HepG2 (cell line): ENCODE measurements at regions not wholly inside any gene's neighbourhood (a gene's known extent, or its start where the extent isn't known, plus 50 kb on each side); places are given as distances from the start of the nearest gene placed in this dataset.

Experiments used
- ATAC-seq: fragments of 200-7000 bp; cut with Tn5 transposase; 3 replicates; pipeline ENCODE4 v1.9.1; 2020; ENCODE audit warnings: mild to moderate bottlenecking, moderate library complexity
- BruUV-seq: library from RNA; stranded (reverse); fragments of 400-500 nt; replicated peaks from 2 replicates; lab custom pipeline; 2021; lab: Mats Ljungman, UMichigan
- CTCF ChIA-PET: fragments of 300-600 bp; formaldehyde crosslinking; extraction: SDS; loops from one replicate; lab custom pipeline; 2021; ENCODE audit warnings: low total read pairs, inconsistent platforms, low intra/inter-chr PET ratio; lab: Yijun Ruan, JAX
- POLR2A ChIA-PET: fragments of 350-600 bp; sonication (Branson Sonifier 250); formaldehyde crosslinking; loops from one replicate; lab custom pipeline; 2020; ENCODE audit warnings: antibody characterized with exemption, inconsistent platforms; lab: Yijun Ruan, JAX
- DNase-seq: peaks from one replicate; pipeline ENCODE4 v3.0.0-alpha.2; 2015; ENCODE audit warnings: low spot score
- FAIRE-seq: peaks from 3 replicates; lab custom pipeline; 2011; peaks lifted over from hg19 to GRCh38; lab: Jason Lieb, UNC
- H2AFZ ChIP-seq: one replicate; pipeline ENCODE4 v1.6.1; 2011; ENCODE audit warnings: low read length, inconsistent platforms
- H3K27ac ChIP-seq: fragments of 300-600 bp; 3 replicates; pipeline ENCODE4 v1.8.0; 2011; ENCODE audit warnings: mixed run types, mild to moderate bottlenecking, mixed read lengths, low read length, inconsistent platforms; ENCODE audit not compliant: insufficient read depth; ENCODE audit errors: extremely low read length
- H3K27me3 ChIP-seq, 2 experiments: fragments of 200-600 bp in 1 of 2; 2 replicates in 1 of 2; 3 replicates in 1 of 2; pipeline versions ENCODE4 v1.6.0 to v1.8.0; 2011; ENCODE audit warnings: low read length in 2 of 2, mild to moderate bottlenecking in 2 of 2, moderate library complexity in 2 of 2, inconsistent platforms in 1 of 2; ENCODE audit not compliant: insufficient read depth in 2 of 2, control insufficient read depth in 1 of 2
- H3K36me3 ChIP-seq, 2 experiments: fragments of 200-600 bp in 1 of 2; replicated peaks in 1 of 2; 2 replicates in 1 of 2; 3 replicates in 1 of 2; pipeline versions ENCODE4 v1.5.1 to v1.8.0; 2011; ENCODE audit warnings: low read length in 2 of 2, inconsistent platforms in 1 of 2; ENCODE audit not compliant: insufficient read depth in 2 of 2, control insufficient read depth in 1 of 2
- H3K4me1 ChIP-seq: 2 replicates; pipeline ENCODE4 v1.5.1; 2012; ENCODE audit warnings: low read length, inconsistent platforms; ENCODE audit not compliant: insufficient read depth
- H3K4me2 ChIP-seq: 2 replicates; pipeline ENCODE4 v1.6.0; 2011; ENCODE audit warnings: low read depth, low read length, inconsistent platforms
- H3K4me3 ChIP-seq, 3 experiments: fragments of 200-600 bp in 1 of 3; sonication (generic), shearing (Covaris generic) in 1 of 3; replicated peaks in 1 of 3; 2 replicates each; pipeline ENCODE4 v1.5.1; 2011 to 2016; ENCODE audit warnings: low read length in 3 of 3, inconsistent platforms in 2 of 3, low read depth in 2 of 3, mild to moderate bottlenecking in 2 of 3, control low read depth in 1 of 3, mixed read lengths in 1 of 3; ENCODE audit not compliant: insufficient read depth in 1 of 3
- H3K79me2 ChIP-seq: one replicate; pipeline ENCODE4 v1.6.1; 2011; ENCODE audit warnings: low read length, inconsistent platforms; ENCODE audit not compliant: insufficient read depth
- H3K9ac ChIP-seq: 2 replicates; pipeline ENCODE4 v1.6.0; 2011; ENCODE audit warnings: mild to moderate bottlenecking, low read depth, low read length, inconsistent platforms; ENCODE audit not compliant: insufficient read depth
- H3K9me3 ChIP-seq: 2 replicates; pipeline ENCODE4 v1.5.1; 2012; ENCODE audit warnings: mild to moderate bottlenecking, low read length
- H4K20me1 ChIP-seq: 2 replicates; pipeline ENCODE4 v1.6.0; 2011; ENCODE audit warnings: inconsistent platforms, mild to moderate bottlenecking, low read length, moderate library complexity; ENCODE audit not compliant: insufficient read depth
- ARNTL ChIP-seq: sonication (generic); formaldehyde crosslinking; IDR thresholded peaks from 2 replicates; pipeline ENCODE4 v1.4.0; 2020; ENCODE audit warnings: mild to moderate bottlenecking, missing genetic modification reagents
- GATAD2A ChIP-seq: IDR thresholded peaks from 2 replicates; pipeline ENCODE4 v1.6.1; 2016
- PCBP2 ChIP-seq: fragments of 200-400 bp; formaldehyde crosslinking; optimal IDR thresholded peaks from 2 replicates; pipeline ENCODE3; 2018; ENCODE audit warnings: low read length, low read depth; ENCODE audit not compliant: poor library complexity, severe bottlenecking
- RXRA ChIP-seq: sonication (generic); formaldehyde crosslinking; IDR thresholded peaks from 2 replicates; pipeline ENCODE4 v1.5.1; 2020; ENCODE audit warnings: missing genetic modification reagents
- ZBTB43 ChIP-seq: sonication (generic); formaldehyde crosslinking; conservative IDR thresholded peaks from 2 replicates; pipeline ENCODE4 v1.4.0; 2020; ENCODE audit warnings: missing genetic modification reagents
- ZNF800 ChIP-seq: sonication (generic); formaldehyde crosslinking; IDR thresholded peaks from 2 replicates; pipeline ENCODE4 v1.4.0; 2020; ENCODE audit warnings: missing genetic modification reagents
- ZNF878 ChIP-seq: sonication (generic); formaldehyde crosslinking; IDR thresholded peaks from 2 replicates; pipeline ENCODE4 v1.8.1; 2023; ENCODE audit warnings: mild to moderate bottlenecking, missing genetic modification reagents, moderate library complexity
- WGBS: methylation state at CpG from one replicate; pipeline ENCODE4 v1.1.6; 2017; ENCODE audit warnings: low lambda C conversion rate; 5-methylcytosine and 5-hydroxymethylcytosine counted together
- in situ Hi-C: cut with HindIII; loops from 2 replicates; pipeline ENCODE4 v1.10.0; 2017; ENCODE audit warnings: low pct_unique_long_range_greater_than_20kb; ENCODE audit not compliant: extremely low pct_ligation_motif_present
- intact Hi-C: fragments of 100-400 bp; cut with micrococcal nuclease; formaldehyde crosslinking; loops from one replicate; pipeline ENCODE4 v1.10.0; 2022; ENCODE audit not compliant: unreplicated experiment
- TF ChIP-seq, protein P1 (sequence below): IDR thresholded peaks from 2 replicates; pipeline ENCODE4 v1.6.1; 2012; ENCODE audit warnings: low read length, improper control_type of control experiment
- TF ChIP-seq, protein P2 (sequence below): sonication (generic); formaldehyde crosslinking; IDR thresholded peaks from 2 replicates; pipeline ENCODE4 v1.4.0; 2020; ENCODE audit warnings: missing genetic modification reagents

GRCh38 chr12:19836456-19836855, 397.2 kb downstream of the AEBP2 start:
- Histone ChIP-seq H3K27ac (no peak overlapping the region), H2AFZ (no peak overlapping the region), H3K36me3 (no peaks in the 10 kb centered on the region), H3K9ac (no peak overlapping the region), H3K27me3 (no peaks in the 10 kb centered on the region), H3K4me3 (no peak overlapping the region), H3K4me1 (no peaks in the 10 kb centered on the region), H3K79me2 (no peaks in the 10 kb centered on the region), H4K20me1 (no peaks in the 10 kb centered on the region), H3K4me2 (no peak overlapping the region), H3K9me3 (no peaks in the 10 kb centered on the region)
- no peak for FAIRE-seq
- ATAC-seq, result no peak
- WGBS, result 17% methylated on average over 6 of the region's 9 CpGs
- no TSS peak for BruUV-seq
- intact Hi-C loops, result no loop called here
- ChIA-PET CTCF (no interaction called here), POLR2A (no interaction called here)
- no peak for DNase-seq
- in situ Hi-C loops, result no loop called here
- TF ChIP-seq GATAD2A (CRISPR knock-in tag), result no peak
- TF ChIP-seq, protein P1, sequence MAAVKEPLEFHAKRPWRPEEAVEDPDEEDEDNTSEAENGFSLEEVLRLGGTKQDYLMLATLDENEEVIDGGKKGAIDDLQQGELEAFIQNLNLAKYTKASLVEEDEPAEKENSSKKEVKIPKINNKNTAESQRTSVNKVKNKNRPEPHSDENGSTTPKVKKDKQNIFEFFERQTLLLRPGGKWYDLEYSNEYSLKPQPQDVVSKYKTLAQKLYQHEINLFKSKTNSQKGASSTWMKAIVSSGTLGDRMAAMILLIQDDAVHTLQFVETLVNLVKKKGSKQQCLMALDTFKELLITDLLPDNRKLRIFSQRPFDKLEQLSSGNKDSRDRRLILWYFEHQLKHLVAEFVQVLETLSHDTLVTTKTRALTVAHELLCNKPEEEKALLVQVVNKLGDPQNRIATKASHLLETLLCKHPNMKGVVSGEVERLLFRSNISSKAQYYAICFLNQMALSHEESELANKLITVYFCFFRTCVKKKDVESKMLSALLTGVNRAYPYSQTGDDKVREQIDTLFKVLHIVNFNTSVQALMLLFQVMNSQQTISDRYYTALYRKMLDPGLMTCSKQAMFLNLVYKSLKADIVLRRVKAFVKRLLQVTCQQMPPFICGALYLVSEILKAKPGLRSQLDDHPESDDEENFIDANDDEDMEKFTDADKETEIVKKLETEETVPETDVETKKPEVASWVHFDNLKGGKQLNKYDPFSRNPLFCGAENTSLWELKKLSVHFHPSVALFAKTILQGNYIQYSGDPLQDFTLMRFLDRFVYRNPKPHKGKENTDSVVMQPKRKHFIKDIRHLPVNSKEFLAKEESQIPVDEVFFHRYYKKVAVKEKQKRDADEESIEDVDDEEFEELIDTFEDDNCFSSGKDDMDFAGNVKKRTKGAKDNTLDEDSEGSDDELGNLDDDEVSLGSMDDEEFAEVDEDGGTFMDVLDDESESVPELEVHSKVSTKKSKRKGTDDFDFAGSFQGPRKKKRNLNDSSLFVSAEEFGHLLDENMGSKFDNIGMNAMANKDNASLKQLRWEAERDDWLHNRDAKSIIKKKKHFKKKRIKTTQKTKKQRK, result no peak
- no peak for TF ChIP-seq RXRA (CRISPR knock-in tag)
- TF ChIP-seq, protein P2, sequence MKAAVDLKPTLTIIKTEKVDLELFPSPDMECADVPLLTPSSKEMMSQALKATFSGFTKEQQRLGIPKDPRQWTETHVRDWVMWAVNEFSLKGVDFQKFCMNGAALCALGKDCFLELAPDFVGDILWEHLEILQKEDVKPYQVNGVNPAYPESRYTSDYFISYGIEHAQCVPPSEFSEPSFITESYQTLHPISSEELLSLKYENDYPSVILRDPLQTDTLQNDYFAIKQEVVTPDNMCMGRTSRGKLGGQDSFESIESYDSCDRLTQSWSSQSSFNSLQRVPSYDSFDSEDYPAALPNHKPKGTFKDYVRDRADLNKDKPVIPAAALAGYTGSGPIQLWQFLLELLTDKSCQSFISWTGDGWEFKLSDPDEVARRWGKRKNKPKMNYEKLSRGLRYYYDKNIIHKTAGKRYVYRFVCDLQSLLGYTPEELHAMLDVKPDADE (CRISPR knock-in tag), result no peak
- TF ChIP-seq ZNF878, result no peak
- TF ChIP-seq ZBTB43 (CRISPR knock-in tag), result no peak
- no peak for TF ChIP-seq PCBP2
- TF ChIP-seq ARNTL, result no peak
- no peak for TF ChIP-seq ZNF800
